ENCODE measurements at regions not wholly inside any gene's neighbourhood (a gene's known extent, or its start where the extent isn't known, plus 50 kb on each side); places are given as distances from the start of the nearest gene placed in this dataset.

DNA sequence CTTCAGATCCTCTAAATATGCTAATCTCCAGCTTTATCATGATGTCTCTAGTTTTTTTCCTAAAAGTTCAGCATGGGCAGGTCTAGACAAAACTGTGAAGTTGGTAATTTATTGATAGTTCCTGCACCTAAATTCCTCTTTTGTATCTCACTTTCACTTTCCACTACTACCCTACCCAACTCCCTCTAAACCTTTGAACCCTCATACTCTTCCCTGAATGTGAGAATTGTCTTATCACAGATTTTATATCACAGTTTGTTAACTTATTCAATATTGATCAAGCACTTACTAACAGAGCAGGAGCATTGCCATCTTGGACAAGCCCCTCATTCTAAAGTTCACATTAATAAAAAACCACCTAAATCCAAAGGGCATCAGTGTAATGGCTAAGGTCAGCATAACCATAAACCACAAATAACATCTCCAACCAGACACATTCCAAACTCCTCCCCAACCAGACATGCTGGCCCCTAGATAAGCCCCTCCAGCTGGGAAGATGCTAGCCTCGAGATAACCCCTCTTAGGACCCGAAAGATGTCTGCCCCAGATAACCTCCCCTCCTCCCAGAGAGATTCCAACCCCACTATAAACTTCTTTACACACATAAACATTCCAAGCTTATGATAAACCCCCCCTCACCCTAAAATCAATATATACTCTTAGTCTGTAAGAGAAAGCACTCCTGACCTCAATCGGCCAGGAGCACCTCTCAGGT is 78.7 kb downstream of the FSCB start:
- Histone ChIP-seq H3K36me3 (replicated peaks in 1 of 2; ENCODE audit: control insufficient read depth in 1 of 2, insufficient read depth in 2 of 2, low read length in 2 of 2) (no peaks in the 10 kb centered on the region), H3K4me3 (replicated peaks in 1 of 3; ENCODE audit: insufficient read depth in 1 of 3, low read depth in 2 of 3, low read length in 3 of 3) (no peak overlapping the region), H3K9me3 (ENCODE audit: low read length) (peaks cover 24% of the 10 kb centered on the region; the same call in 1 of the 2 replicates), H3K4me2 (ENCODE audit: low read depth, low read length) (no peak overlapping the region), H3K27me3 (ENCODE audit: control insufficient read depth in 1 of 2, insufficient read depth in 2 of 2, low read length in 2 of 2) (no peaks in the 10 kb centered on the region), H3K27ac (ENCODE audit: extremely low read length, insufficient read depth, low read length) (no peak overlapping the region), H3K79me2 (ENCODE audit: insufficient read depth, low read length) (no peaks in the 10 kb centered on the region), H3K9ac (ENCODE audit: insufficient read depth, low read depth, low read length) (no peak overlapping the region), H4K20me1 (ENCODE audit: insufficient read depth, low read length) (no peaks in the 10 kb centered on the region), H3K4me1 (ENCODE audit: insufficient read depth, low read length) (peaks cover 6% of the 10 kb centered on the region; the same call in 1 of the 2 replicates), H2AFZ (ENCODE audit: low read length) (no peak overlapping the region)
- FAIRE-seq, result no peak
- intact Hi-C loops (cut with micrococcal nuclease; ENCODE audit: unreplicated experiment), result no loop called here
- in situ Hi-C loops (cut with HindIII; ENCODE audit: extremely low pct_ligation_motif_present, low pct_unique_long_range_greater_than_20kb), result no loop called here
- no TSS peak for BruUV-seq (replicated peaks)
- POLR2A ChIA-PET, result no interaction called here
- CTCF ChIA-PET (ENCODE audit: low intra/inter-chr PET ratio, low total read pairs), result no interaction called here
- 1% methylated on average over 3 of the region's 3 CpGs for WGBS (ENCODE audit: low lambda C conversion rate)
- ATAC-seq, result no peak
- DNase-seq (ENCODE audit: low spot score), result no peak
- no peak for TF ChIP-seq ZNF333 (CRISPR knock-in tag; IDR thresholded peaks at IDR 0.05; ENCODE audit: borderline replicate concordance)
- TF ChIP-seq ZNF737 (CRISPR knock-in tag; IDR thresholded peaks at IDR 0.05; ENCODE audit: borderline replicate concordance), result no peak
- no peak for TF ChIP-seq KDM5A (IDR thresholded peaks at IDR 0.05; ENCODE audit: borderline replicate concordance, low read length)
- no peak for TF ChIP-seq ZNF34 (CRISPR knock-in tag; IDR thresholded peaks at IDR 0.05; ENCODE audit: borderline replicate concordance)
- TF ChIP-seq PRMT3 (CRISPR knock-in tag; IDR thresholded peaks at IDR 0.05; ENCODE audit: borderline replicate concordance, low read depth), result no peak
- TF ChIP-seq, protein P1, sequence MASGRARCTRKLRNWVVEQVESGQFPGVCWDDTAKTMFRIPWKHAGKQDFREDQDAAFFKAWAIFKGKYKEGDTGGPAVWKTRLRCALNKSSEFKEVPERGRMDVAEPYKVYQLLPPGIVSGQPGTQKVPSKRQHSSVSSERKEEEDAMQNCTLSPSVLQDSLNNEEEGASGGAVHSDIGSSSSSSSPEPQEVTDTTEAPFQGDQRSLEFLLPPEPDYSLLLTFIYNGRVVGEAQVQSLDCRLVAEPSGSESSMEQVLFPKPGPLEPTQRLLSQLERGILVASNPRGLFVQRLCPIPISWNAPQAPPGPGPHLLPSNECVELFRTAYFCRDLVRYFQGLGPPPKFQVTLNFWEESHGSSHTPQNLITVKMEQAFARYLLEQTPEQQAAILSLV (CRISPR knock-in tag; IDR thresholded peaks at IDR 0.05; ENCODE audit: borderline replicate concordance), result no peak
- TF ChIP-seq LCORL (IDR thresholded peaks at IDR 0.05), result no peak
- no peak for TF ChIP-seq LCORL (CRISPR knock-in tag; IDR thresholded peaks at IDR 0.05)
- no peak for TF ChIP-seq HNRNPLL (IDR thresholded peaks at IDR 0.05; ENCODE audit: low read depth, low read length, poor library complexity, severe bottlenecking)
- TF ChIP-seq CEBPB (IDR thresholded peaks at IDR 0.05; ENCODE audit: borderline replicate concordance, low read depth, low read length), result no peak
- TF ChIP-seq, protein P2, sequence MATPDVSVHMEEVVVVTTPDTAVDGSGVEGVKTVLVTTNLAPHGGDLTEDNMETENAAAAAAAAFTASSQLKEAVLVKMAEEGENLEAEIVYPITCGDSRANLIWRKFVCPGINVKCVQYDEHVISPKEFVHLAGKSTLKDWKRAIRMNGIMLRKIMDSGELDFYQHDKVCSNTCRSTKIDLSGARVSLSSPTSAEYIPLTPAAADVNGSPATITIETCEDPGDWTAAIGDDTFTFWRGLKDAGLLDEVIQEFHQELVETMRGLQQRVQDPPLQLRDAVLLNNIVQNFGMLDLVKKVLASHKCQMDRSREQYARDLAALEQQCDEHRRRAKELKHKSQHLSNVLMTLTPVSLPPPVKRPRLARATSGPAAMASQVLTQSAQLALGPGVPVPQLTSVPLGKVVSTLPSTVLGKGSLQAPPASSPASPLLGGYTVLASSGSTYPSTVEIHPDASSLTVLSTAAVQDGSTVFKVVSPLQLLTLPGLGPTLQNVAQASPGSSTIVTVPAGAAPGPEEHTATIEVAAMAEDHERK (CRISPR knock-in tag; IDR thresholded peaks at IDR 0.05; ENCODE audit: low read depth), result no peak
- TF ChIP-seq ZBTB7B (CRISPR knock-in tag; IDR thresholded peaks at IDR 0.05), result no peak
- TF ChIP-seq GATAD2A (CRISPR knock-in tag; IDR thresholded peaks at IDR 0.05), result no peak
- TF ChIP-seq ZNF670 (CRISPR knock-in tag; IDR thresholded peaks at IDR 0.05; ENCODE audit: borderline replicate concordance), result no peak
- TF ChIP-seq, protein P3, sequence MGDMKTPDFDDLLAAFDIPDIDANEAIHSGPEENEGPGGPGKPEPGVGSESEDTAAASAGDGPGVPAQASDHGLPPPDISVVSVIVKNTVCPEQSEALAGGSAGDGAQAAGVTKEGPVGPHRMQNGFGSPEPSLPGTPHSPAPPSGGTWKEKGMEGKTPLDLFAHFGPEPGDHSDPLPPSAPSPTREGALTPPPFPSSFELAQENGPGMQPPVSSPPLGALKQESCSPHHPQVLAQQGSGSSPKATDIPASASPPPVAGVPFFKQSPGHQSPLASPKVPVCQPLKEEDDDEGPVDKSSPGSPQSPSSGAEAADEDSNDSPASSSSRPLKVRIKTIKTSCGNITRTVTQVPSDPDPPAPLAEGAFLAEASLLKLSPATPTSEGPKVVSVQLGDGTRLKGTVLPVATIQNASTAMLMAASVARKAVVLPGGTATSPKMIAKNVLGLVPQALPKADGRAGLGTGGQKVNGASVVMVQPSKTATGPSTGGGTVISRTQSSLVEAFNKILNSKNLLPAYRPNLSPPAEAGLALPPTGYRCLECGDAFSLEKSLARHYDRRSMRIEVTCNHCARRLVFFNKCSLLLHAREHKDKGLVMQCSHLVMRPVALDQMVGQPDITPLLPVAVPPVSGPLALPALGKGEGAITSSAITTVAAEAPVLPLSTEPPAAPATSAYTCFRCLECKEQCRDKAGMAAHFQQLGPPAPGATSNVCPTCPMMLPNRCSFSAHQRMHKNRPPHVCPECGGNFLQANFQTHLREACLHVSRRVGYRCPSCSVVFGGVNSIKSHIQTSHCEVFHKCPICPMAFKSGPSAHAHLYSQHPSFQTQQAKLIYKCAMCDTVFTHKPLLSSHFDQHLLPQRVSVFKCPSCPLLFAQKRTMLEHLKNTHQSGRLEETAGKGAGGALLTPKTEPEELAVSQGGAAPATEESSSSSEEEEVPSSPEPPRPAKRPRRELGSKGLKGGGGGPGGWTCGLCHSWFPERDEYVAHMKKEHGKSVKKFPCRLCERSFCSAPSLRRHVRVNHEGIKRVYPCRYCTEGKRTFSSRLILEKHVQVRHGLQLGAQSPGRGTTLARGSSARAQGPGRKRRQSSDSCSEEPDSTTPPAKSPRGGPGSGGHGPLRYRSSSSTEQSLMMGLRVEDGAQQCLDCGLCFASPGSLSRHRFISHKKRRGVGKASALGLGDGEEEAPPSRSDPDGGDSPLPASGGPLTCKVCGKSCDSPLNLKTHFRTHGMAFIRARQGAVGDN (CRISPR knock-in tag; IDR thresholded peaks at IDR 0.05), result no peak
- no peak for TF ChIP-seq ZNF383 (CRISPR knock-in tag; IDR thresholded peaks at IDR 0.05; ENCODE audit: borderline replicate concordance)
- no peak for TF ChIP-seq SOX5 (CRISPR knock-in tag; IDR thresholded peaks at IDR 0.05; ENCODE audit: borderline replicate concordance)
- no peak for TF ChIP-seq MLX (CRISPR knock-in tag; IDR thresholded peaks at IDR 0.05)
